ENCODE measurements at regions not wholly inside any gene's neighbourhood (a gene's known extent, or its start where the extent isn't known, plus 50 kb on each side); places are given as distances from the start of the nearest gene placed in this dataset.

- no peak for TF ChIP-seq CTCF (IDR thresholded peaks at IDR 0.05; ENCODE audit: insufficient read depth, missing control alignments)
- no peak for FAIRE-seq
- DNase-seq (ENCODE audit: insufficient read length, low spot score): no peak
Measured at GRCh38 chr9:135255033-135255840, 167.8 kb downstream of the OLFM1 start.

GRCh38 chr9:135255841-135256580, 168.5 kb downstream of the OLFM1 start:
- FAIRE-seq (no peak), DNase-seq (ENCODE audit: insufficient read length, low spot score) (no peak)
- TF ChIP-seq CTCF (IDR thresholded peaks at IDR 0.05; ENCODE audit: insufficient read depth, missing control alignments): no peak

- no peak for FAIRE-seq
- DNase-seq (ENCODE audit: insufficient read length, low spot score): no peak
- TF ChIP-seq CTCF (IDR thresholded peaks at IDR 0.05; ENCODE audit: insufficient read depth, missing control alignments): no peak
Measured at GRCh38 chr9:135256581-135257354, 169.3 kb downstream of the OLFM1 start.

- DNase-seq (ENCODE audit: insufficient read length, low spot score): no peak
- TF ChIP-seq CTCF (IDR thresholded peaks at IDR 0.05; ENCODE audit: insufficient read depth, missing control alignments): no peak
- FAIRE-seq: no peak
Measured at GRCh38 chr9:135258461-135258860, 171.0 kb downstream of the OLFM1 start.

- DNase-seq (ENCODE audit: insufficient read length, low spot score) (no peak), FAIRE-seq (no peak)
- TF ChIP-seq CTCF (IDR thresholded peaks at IDR 0.05; ENCODE audit: insufficient read depth, missing control alignments): no peak
Measured at GRCh38 chr9:135259273-135259672, 171.8 kb downstream of the OLFM1 start.

- DNase-seq (ENCODE audit: insufficient read length, low spot score) (no peak), FAIRE-seq (no peak)
- TF ChIP-seq CTCF (IDR thresholded peaks at IDR 0.05; ENCODE audit: insufficient read depth, missing control alignments): no peak
Measured at GRCh38 chr9:135260221-135261180, 173.0 kb downstream of the OLFM1 start.

Data from D721Med (cell line).